NCI-H2081 (cell line): ENCODE measurements at regions not wholly inside any gene's neighbourhood (a gene's known extent, or its start where the extent isn't known, plus 50 kb on each side); places are given as distances from the start of the nearest gene placed in this dataset.

Experiments
- DNase-seq, 2 experiments: peaks; one replicate each; lab custom pipeline; 2025; lab: John Stamatoyannopoulos, UW

DNA sequence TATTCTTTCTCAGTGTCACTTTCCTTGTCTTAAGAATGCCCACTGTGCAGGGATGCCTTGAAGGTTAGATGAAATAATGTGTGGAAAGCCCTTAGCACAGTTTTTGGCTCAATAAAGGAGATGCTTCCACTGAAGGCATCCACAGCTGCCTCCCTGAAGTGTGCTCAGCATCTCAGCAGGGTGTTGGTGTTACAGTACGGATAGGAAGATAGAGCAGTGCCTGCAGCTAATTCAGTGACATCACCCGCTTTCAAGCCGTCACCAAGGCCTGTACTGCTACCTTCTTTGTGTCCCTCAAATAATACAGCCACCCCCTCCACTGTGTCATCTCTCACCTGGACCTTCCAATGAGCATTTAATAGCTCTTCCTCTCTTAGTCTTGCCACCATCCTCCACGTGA lies 59.0 kb downstream of the NDUFS5 start:
- DNase-seq = no peak

DNA sequence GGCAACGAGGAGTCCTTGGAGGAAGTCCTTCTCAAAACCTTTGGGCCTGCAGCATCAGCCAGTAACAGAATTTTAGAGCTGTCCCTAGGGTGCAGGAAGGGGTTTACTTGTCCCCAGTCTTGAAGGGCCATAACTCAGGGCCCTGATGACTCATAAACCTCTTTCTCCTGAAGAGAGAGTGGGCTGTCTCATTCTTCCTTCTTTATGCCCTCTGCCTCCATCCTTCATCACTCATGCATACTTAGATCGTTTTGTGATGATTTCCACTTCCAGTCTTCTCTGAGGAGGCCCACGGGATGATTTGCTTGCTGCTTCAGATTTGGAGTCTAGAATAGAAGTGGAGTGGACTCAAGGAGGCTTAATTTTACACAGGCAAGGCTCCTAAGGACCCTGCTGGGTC lies 60.2 kb downstream of the NDUFS5 start:
- no peak for DNase-seq

DNA sequence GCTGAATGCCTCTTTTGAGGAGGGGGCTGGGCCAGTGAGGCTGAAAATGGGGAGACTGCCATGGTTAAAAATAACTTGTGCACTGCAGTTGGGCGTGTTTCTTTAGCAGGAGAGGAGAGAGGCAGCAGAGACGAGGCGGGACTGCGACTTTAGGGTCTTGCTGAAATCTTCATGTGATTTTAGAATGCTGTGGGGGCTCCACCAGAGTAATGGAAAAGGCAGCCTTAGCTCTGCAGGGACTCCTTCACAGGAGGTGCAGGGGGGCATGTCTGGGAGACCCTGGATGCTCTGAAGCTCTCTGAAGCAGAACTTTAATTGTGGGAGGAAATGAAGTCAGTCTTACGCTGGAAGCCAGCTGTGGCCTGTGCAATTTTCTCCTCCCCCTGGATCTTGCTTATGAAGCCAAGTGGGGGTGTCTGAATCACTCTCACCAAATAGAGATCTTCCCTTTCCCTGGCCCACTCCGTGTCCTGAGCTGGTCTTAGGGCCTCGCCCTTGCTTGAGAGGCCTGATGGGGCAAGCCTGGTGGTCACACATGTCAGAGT lies 60.8 kb downstream of the NDUFS5 start:
- DNase-seq = no peak

DNA sequence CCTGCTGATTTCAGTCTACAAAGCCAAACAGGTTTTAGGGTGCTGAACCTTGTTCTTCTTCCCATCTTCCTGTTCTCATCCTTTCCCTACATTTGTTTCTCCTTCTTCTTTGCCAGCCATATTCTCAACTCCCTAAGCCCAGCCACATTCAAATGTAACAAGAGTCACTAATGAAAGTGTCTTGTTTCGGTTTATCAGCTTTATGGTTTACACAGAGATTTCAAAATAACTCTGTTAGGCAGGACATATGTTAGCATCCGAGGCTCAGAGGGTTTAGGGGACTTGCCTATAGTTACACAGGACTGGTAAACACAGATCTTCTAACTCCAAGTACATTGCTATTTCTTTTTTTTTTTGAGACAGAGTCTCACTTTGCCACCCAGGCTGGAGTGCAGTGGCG lies 61.3 kb downstream of the NDUFS5 start:
- DNase-seq = no peak

DNA sequence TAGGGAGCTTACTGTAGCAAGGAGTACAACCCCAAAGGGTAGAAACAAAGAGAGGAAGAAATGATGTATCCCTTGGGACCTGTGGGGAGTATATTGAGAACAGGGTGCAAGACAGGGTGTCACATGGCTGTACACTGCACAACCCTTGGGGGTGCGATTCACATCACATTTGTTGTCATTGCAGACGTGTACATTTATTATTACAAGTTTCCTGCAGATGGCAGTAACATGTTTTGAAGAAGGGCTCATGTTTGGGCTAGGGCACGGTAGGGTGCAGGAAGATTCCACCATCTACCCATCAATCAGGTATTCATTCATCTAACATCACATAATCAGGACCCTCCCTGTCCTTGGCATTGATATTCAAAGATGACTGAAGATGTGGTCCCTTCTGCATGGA lies 62.5 kb downstream of the NDUFS5 start:
- no peak for DNase-seq

DNA sequence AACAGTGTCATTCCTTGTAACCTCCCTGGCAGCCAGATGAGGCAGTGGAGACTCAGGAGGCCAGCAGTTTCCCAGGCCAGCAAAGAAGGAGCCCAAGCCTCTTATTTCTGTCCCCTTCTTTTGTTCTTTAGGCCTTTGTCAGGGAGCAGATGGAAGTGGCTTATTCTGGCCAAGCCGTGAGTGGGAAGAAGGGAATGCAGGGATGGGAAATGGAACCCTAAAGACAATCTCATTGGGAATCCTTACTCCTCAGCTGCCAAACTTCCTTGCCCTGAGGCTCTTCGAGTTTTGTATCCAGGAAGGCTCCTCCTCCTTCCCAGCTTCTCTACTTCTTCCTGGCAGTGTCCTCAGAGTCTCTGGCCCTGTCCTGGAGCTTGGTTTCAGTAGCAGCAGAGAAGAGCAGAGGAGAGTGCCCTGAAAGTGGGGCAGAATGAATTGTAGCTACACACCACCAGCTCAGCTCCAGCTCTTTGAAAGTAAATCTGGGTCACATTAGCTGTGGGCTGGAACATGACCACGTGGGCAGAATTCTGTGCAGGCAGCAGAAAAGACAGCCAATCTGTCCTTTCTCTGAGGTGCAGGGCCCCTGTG lies 63.9 kb downstream of the NDUFS5 start:
- no peak for DNase-seq

DNA sequence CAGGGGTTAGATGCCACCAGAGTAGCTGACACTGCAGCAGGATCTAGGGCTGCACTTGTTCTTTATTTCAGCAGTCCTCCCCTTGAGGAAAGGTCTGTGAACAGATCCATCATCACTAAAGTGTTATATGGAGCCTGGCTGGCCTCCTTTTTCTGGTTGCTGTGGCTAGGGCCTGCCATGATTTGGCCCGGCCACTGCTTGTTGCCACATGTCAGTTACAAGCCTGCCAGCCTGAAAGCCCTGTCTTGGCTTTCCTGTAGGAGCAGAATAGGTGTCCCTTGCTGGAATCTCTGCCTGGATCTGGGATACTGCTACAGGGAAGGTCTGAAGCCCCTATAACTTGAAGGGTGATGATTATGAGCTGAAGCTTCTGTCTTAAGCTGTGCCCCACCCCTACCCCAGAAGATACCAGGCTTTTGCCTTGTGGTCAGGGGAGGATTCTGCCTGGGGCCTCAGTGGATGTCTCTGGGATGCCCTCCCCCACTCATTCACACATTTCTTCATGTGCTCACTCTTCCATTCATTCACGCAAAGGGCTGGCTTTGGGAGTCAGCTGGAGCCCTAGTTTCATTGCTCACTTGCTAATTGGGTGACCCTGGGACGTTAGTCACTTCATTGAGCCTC lies 64.7 kb downstream of the NDUFS5 start:
- no peak for DNase-seq

DNA sequence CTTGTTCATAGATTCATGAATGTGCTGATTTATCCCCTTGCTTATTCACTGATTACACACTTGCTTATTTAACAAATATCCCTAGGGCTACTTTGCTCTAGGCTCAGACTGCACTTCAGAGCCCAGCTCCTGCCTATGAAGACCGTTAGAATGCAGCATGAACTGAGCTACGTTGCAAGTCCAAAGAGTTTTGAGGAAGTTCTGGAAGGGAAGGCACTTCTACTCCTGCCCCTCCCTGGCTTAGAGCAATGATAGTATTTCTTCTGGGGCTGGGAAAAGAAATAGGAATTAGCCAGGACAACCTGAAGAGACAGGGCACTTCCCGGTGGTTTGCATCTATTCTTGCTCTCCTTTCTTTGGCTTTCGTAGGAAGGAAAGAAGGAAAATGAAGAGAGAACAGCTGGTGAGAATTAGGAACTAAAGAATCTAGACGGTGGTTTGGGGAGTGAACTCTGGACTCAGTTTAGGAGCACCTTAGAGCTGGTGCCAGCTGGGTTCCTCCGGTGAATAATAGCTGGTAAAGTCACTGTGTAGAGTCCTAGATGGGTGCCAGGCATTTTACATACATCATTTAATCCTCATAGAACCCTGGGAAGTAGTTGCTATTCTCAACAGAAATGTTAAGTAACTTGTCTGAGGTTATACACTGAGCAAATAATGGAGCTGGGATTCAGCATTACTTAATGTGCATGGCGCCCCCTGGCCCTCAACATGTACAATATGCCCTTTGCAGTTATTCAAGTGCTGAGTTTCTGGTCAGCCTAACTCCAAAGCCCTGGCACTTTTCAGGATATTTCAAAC lies 65.9 kb downstream of the NDUFS5 start:
- peak; percentile 70 to 77 for DNase-seq

DNA sequence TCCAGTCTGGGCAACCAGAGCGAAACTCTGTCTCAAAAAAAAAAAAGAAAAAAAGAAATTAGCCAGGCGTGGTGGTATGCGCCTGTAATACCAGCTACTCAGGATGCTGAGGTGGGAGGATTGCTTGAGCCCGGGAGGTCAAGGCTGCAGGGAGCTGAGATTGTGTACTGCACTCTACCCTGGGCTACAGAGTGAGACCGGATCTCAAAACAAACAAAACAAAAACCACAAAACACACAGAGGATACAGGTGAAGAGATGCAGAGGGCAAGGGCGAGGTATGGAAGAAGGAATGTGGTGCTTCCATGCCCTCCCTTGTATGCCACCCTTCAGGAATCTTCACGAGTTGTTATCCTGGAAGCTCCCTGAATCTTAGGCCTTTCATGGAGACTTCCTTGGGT lies 68.5 kb downstream of the NDUFS5 start:
- no peak for DNase-seq

DNA sequence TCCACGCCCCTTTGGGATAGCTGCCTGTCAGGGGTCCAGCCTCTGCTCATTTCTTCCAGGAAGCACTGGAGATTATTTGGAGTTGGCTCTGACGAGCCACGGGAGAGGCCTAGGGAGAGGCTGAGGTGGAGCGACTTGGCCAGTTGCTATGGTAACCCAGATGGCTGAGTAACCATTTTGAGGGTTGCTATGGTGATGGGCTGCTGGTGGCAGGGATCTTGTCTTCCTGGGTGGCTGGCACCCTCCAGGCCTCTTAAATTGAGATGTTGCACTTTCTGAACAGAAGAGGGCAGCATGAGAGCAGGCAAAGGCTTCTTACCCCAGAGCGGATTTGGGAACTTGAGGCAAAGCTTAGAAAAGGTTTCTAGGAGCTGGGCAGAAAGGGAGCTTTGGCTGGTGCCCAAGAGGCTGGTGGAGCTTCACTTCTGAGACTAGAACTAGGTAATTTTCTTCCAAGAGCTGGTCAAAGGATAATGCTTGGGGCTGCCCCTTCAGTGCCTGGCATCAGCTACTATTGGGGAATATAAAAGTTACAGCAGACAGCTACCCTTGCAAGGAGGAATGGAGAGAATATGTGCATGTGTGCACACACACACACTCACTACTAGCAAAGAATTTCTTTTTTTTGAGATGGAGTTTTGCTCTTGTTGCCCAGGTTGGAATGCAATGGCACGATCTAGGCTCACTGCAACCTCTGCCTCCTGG lies 72.5 kb downstream of the NDUFS5 start:
- peak; percentile 89 to 90 for DNase-seq

DNA sequence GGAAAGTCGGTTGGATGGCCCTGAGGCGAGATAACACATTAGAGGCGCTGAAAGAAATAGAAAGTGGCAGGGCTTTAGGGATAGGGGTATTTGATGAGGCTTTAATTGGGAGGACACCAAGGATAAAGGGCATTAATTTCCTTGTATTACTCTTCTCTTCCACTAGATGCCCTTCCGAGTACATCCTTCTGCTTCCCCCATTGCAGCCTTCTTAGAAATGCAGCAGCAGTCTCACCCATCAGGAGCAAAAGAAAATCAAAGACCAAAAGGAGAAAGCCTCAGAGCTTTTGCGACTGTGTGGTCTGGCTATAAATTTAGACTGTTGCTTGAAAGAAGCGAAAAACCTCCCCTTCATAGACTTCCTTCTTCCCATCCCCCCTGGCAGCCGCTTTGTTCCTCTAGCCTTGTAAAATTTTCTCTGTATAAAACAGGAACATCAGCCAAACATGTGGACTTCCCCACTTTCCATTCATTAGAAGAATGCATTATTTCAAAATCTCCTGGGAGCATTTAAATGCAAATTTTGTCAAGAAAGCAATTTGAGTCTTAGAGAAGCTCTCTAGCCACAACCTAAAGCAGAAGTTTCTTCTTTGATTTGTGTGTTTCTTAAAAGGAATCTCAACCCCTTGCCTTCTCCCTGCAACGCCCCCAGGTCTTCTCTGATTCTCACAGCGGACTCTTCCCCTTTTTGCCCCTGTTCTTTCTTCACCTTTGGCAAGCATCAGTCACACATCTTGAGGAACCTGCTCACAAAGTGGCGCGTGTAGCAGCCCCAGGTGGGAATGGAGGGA lies 76.6 kb downstream of the NDUFS5 start:
- DNase-seq = peak; percentile 58 to 65

DNA sequence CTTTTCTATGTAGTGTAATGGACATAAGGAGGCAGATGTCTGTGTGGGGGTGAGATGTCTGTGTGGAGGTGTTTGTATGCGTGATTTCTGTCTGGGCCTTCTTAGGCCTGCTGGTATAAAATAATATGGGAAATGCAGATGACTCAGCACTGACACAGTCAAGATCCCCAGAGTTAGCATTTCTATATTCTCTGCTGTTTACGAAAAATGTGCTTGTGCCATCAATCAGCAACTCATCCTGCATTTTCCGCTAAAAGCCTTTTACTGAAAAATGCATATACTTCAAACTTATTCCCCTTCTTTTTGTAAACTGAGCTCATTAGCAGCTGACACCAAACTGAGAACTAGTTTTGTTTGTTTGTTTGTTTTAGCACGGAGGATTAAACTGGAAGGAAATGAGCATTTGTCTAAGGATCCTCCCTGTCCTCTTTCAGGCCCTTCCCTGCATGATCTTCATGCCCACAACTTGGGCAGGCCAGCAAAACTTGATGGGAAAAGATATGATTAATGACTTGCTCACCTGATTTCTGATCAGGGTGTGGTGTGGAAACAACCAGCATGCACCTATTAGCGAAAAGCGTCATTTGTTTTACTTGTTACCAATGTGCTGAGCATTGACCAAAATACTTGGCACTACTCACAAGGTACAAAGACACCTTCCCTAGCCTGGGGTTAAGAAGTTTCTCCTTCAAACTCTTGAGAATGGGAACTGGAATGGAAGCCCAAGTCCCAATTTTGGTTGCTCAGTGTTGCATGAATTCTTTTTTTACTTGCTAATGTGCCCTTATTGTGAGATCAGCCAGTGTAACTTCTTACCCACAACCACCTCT lies 77.4 kb downstream of the NDUFS5 start:
- DNase-seq = no peak

DNA sequence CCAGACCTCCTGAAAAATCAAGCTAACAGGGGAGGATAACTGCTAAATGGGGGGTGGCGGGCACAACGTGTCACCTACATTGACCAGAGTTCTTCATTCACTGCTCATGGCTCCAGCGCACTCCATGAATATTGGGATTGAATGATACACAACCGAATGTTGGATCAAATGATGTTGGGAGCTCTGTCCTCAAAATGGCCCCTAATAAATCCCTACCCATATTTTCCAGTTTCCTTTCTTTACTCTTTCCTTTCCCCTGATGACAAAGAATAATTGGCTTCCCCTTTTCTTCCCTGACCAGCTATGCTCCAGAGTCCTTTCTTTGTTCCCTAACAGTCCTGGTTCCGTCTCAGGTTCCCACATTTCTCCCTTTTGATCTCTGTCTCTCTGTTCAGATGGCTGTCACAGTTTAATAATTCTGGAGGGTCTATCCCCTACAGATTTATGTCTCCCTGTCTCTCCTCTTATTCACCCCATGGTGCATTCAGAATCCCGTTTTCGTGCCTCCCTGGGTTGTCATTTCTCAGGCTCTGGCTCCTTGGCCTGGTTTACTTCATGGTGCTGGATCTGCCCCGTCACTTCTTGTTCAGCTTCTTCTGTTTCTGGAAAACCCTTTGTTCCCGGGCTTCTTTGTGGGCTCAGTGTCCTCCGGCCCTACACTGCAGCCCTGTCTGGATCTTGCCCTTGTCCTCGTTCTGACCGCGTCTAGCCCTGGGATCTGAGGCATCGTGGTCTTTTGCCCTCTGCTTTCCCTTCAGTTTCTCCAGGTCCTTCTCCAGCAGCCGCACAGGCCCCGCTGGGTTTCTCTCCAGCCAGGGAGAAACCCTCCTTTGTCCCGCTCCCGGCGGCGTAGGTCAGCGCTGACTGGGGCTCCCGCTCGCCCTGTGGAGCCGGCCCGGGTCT lies 78.3 kb downstream of the NDUFS5 start:
- no peak for DNase-seq

DNA sequence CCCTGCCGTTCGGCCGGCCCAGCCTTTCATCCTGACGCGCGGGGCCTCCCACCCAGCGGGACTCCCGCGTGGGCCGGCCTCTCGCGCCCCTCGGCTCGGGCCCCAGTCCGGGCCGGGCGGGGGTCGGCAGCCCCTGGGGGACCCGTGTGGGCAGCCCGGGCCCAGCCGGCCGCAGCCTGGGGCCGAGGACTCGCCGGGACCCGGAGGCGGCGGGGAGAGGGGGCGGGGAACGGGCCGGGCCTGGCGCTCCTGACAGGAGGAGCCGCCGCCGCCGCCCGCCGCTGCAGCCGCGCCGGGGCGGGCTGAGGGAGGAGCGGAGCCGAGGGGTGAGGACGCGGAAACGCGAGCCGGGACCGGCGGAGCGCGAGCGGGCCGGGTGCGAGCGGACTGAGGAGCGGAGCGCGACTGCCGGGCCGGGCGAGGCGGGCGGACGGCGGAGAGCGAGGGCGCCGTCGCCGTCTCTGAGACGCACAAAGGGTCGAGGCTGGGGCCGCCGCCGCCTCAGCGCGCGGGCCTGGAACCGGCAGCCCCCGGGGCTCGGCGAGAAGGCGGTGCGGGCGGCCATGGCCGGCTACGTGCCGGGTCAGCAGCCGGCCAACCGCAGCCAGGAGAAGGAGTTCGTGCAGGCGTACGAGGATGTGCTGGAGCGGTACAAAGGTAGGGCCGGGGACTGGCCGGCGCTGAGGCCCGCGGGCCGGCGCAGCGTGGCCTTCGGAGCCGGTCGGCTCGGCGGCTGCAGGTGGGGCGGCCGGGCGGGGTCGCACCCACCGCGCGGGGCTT lies 79.1 kb downstream of the NDUFS5 start:
- peak; percentile 67 to 75 for DNase-seq

DNA sequence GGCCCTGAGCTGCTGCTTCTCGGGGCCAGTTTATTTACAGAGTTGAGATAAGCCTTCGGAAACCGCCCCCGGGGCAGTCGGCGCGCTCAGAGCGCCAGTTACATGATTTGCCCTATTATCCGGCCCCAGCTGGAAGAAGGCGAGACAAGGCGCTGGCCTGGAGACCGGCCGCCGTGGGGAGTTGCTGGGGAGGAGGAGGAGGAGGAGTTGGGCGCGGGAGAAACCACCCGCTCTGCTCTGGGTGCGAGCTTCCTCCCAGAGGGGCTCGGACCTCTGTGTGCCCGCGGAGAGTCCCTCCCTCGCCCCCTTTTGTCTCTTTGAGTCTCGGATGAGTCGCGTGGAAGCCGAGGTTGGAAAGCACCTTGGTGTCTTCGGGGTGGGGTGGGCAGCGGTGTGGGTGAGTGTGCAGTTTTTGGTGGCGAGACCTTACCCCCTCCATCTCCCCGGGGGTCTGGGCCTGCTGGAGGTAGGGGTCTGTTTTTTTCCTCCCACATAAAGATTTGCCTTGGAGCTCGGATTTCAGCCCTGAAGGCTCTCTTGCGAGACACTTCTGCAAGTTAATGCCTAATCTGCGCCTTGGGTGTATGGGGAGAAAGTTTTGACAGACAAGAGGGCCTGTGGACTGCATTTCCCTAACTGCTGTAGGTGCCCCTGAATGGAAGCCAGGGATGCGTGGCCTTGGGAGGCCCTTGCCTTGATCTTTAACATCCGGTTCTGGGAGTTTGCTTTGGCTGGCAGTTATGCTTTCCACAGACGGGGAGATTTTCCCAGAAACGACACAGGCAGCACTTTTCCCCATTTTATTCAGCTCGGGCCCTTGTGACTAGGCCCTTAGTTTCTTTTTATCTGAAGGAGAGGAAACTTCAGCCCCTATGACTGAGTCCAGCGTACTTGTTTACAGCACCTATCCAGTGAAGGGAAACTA lies 80.0 kb downstream of the NDUFS5 start:
- DNase-seq = peak; percentile 21 to 44

DNA sequence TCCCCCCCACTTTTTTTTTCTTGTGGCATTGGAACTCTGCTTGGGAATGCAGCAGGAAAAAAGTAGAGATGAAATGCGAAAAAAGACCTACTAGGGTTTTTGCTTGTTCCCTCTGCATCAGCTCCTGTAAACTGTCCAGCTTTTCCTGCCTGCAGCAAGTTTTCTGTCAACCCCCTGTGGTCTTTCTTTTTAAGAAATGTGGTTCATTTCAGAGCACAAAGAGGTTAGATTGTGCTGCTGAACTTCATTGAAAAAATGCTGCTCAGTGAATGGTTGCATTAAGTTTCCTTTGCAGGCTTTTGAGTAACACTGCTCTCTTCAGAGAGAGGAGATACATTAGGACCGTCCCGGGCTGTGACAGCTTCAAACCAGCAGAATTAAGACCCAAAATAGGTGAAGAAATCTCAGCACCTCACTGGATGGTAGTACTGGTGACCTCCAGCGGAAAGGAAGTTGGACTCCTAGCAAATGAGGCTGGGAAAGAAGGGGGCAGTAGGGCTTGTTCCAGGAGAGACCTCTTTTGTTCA lies 80.7 kb downstream of the NDUFS5 start:
- DNase-seq = no peak
